K562 (cell line): ENCODE measurements at regions not wholly inside any gene's neighbourhood (a gene's known extent, or its start where the extent isn't known, plus 50 kb on each side); places are given as distances from the start of the nearest gene placed in this dataset.
A peak's percentile ranks its signal among the peaks of the same experiment; 100 is the strongest.

Source experiments
- CAMTA2 ChIP-seq: fragments of 250-450 bp; sonication (Bioruptor Pico); conservative IDR thresholded peaks from 2 replicates; pipeline ENCODE4 v1.5.1; 2022
- CBFA2T3 ChIP-seq: fragments of 450-650 bp; IDR thresholded peaks from 2 replicates; pipeline ENCODE4 v1.6.1; 2017
- DIDO1 ChIP-seq: fragments of 450-650 bp; IDR thresholded peaks from 2 replicates; pipeline ENCODE4 v1.6.1; 2016; ENCODE audit warnings: low read depth, missing biosample characterization, missing genetic modification characterization
- ESRRA ChIP-seq: fragments of 450-650 bp; IDR thresholded peaks from 2 replicates; pipeline ENCODE4 v1.6.1; 2014; ENCODE audit warnings: low read depth, mild to moderate bottlenecking, moderate library complexity, borderline replicate concordance
- HCFC1 ChIP-seq: IDR thresholded peaks from 2 replicates; pipeline ENCODE4 v1.6.1; 2012; ENCODE audit warnings: low read depth, low read length, improper control_type of control experiment
- MAFF ChIP-seq: IDR thresholded peaks from 2 replicates; pipeline ENCODE4 v1.6.1; 2012; ENCODE audit warnings: low read length, improper control_type of control experiment
- MCM3 ChIP-seq: fragments of 450-650 bp; IDR thresholded peaks from 2 replicates; pipeline ENCODE4 v1.6.1; 2016
- NFE2 ChIP-seq: IDR thresholded peaks from 2 replicates; pipeline ENCODE4 v1.6.1; 2014; ENCODE audit warnings: antibody characterized with exemption, low read depth
- PBX2 ChIP-seq, 2 experiments: IDR thresholded peaks in 1 of 2; conservative IDR thresholded peaks in 1 of 2; 2 replicates each; pipeline ENCODE4 v1.6.1; 2016; ENCODE audit warnings: low read depth in 2 of 2, mild to moderate bottlenecking in 1 of 2, missing compliant biosample characterization in 1 of 2, missing genetic modification characterization in 1 of 2, moderate library complexity in 1 of 2
- POLR2AphosphoS2 ChIP-seq: IDR thresholded peaks from 2 replicates; pipeline ENCODE4 v1.6.1; 2012; ENCODE audit warnings: low read length, improper control_type of control experiment
- POLR2G ChIP-seq: fragments of 200-400 bp; formaldehyde crosslinking; IDR thresholded peaks from 2 replicates; pipeline ENCODE4 v1.6.1; 2017; ENCODE audit warnings: low read depth, mild to moderate bottlenecking, antibody characterized with exemption, low read length, moderate library complexity
- POLR3A ChIP-seq: IDR thresholded peaks from 2 replicates; pipeline ENCODE4 v1.6.1; 2011; ENCODE audit warnings: borderline replicate concordance, mild to moderate bottlenecking, moderate library complexity; ENCODE audit not compliant: insufficient read length, insufficient read depth; ENCODE audit errors: extremely low read depth
- PTRF ChIP-seq: fragments of 450-650 bp; IDR thresholded peaks from 2 replicates; pipeline ENCODE4 v1.6.1; 2016; ENCODE audit warnings: mild to moderate bottlenecking, missing genetic modification characterization, missing compliant biosample characterization
- SOX6 ChIP-seq: fragments of 450-650 bp; IDR thresholded peaks from 2 replicates; pipeline ENCODE4 v1.6.1; 2014; ENCODE audit warnings: mild to moderate bottlenecking
- ZFX ChIP-seq: sonication (generic); formaldehyde crosslinking; IDR thresholded peaks from 2 replicates; pipeline ENCODE4 v1.8.0; 2022; ENCODE audit warnings: mild to moderate bottlenecking, missing genetic modification reagents, moderate library complexity
- ZNF212 ChIP-seq: fragments of 450-650 bp; formaldehyde crosslinking; IDR thresholded peaks from 2 replicates; pipeline ENCODE4 v1.4.0; 2020; ENCODE audit warnings: mild to moderate bottlenecking
- ZNF445 ChIP-seq: fragments of 250-450 bp; sonication (Bioruptor Pico); IDR thresholded peaks from 2 replicates; pipeline ENCODE4 v1.4.0; 2020; ENCODE audit warnings: low read depth, mild to moderate bottlenecking, moderate library complexity
- ZNF639 ChIP-seq, 2 experiments: fragments of 200-800 bp in 1 of 2; sonication (Bioruptor generic) in 1 of 2; sonication (generic) in 1 of 2; formaldehyde crosslinking in 1 of 2; IDR thresholded peaks in 1 of 2; conservative IDR thresholded peaks in 1 of 2; 2 replicates each; pipeline versions ENCODE4 v1.5.0 to v1.6.1; 2016 to 2020; ENCODE audit warnings: missing compliant biosample characterization in 1 of 2, missing genetic modification characterization in 1 of 2, missing genetic modification reagents in 1 of 2
- TF ChIP-seq, protein P1 (sequence below), 2 experiments: fragments of 150-350 bp in 1 of 2; IDR thresholded peaks; 2 replicates each; pipeline ENCODE4 v1.6.1; 2012 to 2016; ENCODE audit warnings: low read depth in 2 of 2, low read length in 2 of 2, mild to moderate bottlenecking in 1 of 2, moderate library complexity in 1 of 2

- TF ChIP-seq POLR3A (no peak), CBFA2T3 (no peak), PBX2 (CRISPR knock-in tag; IDR thresholded peaks at IDR 0.05; ENCODE audit: low read depth) (no peak), PBX2 (tag; conservative IDR thresholded peaks at IDR 0.05; ENCODE audit: low read depth) (no peak), NFE2 (no peak), ZFX (no peak), ESRRA (no peak), POLR2AphosphoS2 (peak; percentile 80; the same call in 1 of the 2 replicates), POLR2G (peak; percentile 32; the same call in 1 of the 2 replicates), ZNF212 (CRISPR knock-in tag) (peak; percentile 85), PTRF (tag) (no peak), MAFF (no peak), MCM3 (no peak), ZNF639 (CRISPR knock-in tag; conservative IDR thresholded peaks at IDR 0.05 in 1 of 2, IDR thresholded peaks at IDR 0.05 in 1 of 2) (no peak), CAMTA2 (CRISPR knock-in tag) (peak; percentile 95; the same call in 1 of the 2 replicates), DIDO1 (tag) (no peak), ZNF445 (CRISPR knock-in tag) (peak; percentile 75; the same call in 1 of the 2 replicates), SOX6 (peak; percentile 94; the same call in 1 of the 2 replicates), HCFC1 (no peak)
- TF ChIP-seq, protein P1, sequence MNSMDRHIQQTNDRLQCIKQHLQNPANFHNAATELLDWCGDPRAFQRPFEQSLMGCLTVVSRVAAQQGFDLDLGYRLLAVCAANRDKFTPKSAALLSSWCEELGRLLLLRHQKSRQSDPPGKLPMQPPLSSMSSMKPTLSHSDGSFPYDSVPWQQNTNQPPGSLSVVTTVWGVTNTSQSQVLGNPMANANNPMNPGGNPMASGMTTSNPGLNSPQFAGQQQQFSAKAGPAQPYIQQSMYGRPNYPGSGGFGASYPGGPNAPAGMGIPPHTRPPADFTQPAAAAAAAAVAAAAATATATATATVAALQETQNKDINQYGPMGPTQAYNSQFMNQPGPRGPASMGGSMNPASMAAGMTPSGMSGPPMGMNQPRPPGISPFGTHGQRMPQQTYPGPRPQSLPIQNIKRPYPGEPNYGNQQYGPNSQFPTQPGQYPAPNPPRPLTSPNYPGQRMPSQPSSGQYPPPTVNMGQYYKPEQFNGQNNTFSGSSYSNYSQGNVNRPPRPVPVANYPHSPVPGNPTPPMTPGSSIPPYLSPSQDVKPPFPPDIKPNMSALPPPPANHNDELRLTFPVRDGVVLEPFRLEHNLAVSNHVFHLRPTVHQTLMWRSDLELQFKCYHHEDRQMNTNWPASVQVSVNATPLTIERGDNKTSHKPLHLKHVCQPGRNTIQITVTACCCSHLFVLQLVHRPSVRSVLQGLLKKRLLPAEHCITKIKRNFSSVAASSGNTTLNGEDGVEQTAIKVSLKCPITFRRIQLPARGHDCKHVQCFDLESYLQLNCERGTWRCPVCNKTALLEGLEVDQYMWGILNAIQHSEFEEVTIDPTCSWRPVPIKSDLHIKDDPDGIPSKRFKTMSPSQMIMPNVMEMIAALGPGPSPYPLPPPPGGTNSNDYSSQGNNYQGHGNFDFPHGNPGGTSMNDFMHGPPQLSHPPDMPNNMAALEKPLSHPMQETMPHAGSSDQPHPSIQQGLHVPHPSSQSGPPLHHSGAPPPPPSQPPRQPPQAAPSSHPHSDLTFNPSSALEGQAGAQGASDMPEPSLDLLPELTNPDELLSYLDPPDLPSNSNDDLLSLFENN (IDR thresholded peaks at IDR 0.05; ENCODE audit: low read depth in 2 of 2, low read length in 2 of 2), result peak in 1 of 2 experiments; percentile 31; a peak in 1 of 4 replicates
Measured at GRCh38 chr6:146886587-146887446, 288.0 kb downstream of the ADGB start (continued).
